Muscle layer of colon (tissue), 2 donors: ENCODE measurements at regions not wholly inside any gene's neighbourhood (a gene's known extent, or its start where the extent isn't known, plus 50 kb on each side); places are given as distances from the start of the nearest gene placed in this dataset.

Source experiments
- H3K27ac ChIP-seq: one replicate; pipeline ENCODE4 v1.7.0; 2013; ENCODE audit warnings: low read depth, mild to moderate bottlenecking, low read length, moderate library complexity
- H3K27me3 ChIP-seq, 2 donors: one replicate each; pipeline ENCODE4 v1.7.0; 2013; ENCODE audit warnings: low read length in 2 of 2, mild to moderate bottlenecking in 2 of 2; ENCODE audit not compliant: insufficient read depth in 2 of 2, control insufficient read depth in 1 of 2
- H3K36me3 ChIP-seq: one replicate; pipeline ENCODE4 v1.7.0; 2013; ENCODE audit warnings: mild to moderate bottlenecking, low read length; ENCODE audit not compliant: insufficient read depth
- H3K4me1 ChIP-seq: one replicate; pipeline ENCODE4 v1.7.0; 2013; ENCODE audit warnings: mild to moderate bottlenecking, low read length; ENCODE audit not compliant: insufficient read depth
- H3K4me3 ChIP-seq, 2 donors: one replicate each; pipeline ENCODE4 v1.7.0; 2013; ENCODE audit warnings: low read length in 2 of 2, low read depth in 1 of 2, mild to moderate bottlenecking in 1 of 2, moderate library complexity in 1 of 2
- H3K9ac ChIP-seq: one replicate; pipeline ENCODE4 v1.7.0; 2013; ENCODE audit warnings: low read length
- H3K9me3 ChIP-seq: one replicate; pipeline ENCODE4 v1.7.0; 2013; ENCODE audit warnings: mild to moderate bottlenecking, low read length
- donor health status: abdominal sarcoma.
- donor health status: Adenocarcinoma of cecum.

DNA sequence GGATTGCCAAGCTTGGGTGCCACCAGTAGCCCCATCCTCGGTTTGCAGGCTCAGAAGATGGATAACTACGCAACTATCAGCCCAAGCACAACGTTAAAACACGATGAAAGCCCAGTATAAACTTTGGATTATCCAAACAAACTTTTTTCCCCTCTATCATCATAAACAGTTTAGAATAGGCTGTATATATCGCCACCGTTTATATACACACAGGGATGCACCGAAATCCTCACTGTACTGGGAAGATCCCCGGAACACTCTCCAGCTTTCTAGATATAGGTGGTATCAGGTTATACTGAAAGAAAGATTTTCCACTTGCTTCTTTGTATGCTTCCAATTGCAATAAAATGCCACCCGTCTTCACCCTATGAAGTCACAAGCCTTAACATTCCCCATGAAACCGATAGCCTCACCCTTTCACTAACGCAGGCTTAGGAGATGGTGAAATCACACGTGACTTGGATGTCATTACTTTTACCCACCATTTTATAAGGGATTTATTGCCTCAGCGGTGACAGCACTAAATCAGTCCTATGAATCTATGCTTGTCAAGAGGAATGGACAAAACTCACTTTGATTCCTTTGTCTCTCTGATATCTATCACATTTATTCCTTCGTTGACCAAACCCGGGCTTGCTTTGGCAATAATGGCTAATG lies 207.6 kb upstream of the FOXN3 start:
- Histone ChIP-seq H3K27ac (no peak overlapping the region), H3K9me3 (no peaks in the 10 kb centered on the region), H3K36me3 (no peaks in the 10 kb centered on the region), H3K4me3 (no peak overlapping the region), H3K27me3 (no peaks in the 10 kb centered on the region), H3K4me1 (peaks cover 19% of the 10 kb centered on the region), H3K9ac (no peak overlapping the region)

DNA sequence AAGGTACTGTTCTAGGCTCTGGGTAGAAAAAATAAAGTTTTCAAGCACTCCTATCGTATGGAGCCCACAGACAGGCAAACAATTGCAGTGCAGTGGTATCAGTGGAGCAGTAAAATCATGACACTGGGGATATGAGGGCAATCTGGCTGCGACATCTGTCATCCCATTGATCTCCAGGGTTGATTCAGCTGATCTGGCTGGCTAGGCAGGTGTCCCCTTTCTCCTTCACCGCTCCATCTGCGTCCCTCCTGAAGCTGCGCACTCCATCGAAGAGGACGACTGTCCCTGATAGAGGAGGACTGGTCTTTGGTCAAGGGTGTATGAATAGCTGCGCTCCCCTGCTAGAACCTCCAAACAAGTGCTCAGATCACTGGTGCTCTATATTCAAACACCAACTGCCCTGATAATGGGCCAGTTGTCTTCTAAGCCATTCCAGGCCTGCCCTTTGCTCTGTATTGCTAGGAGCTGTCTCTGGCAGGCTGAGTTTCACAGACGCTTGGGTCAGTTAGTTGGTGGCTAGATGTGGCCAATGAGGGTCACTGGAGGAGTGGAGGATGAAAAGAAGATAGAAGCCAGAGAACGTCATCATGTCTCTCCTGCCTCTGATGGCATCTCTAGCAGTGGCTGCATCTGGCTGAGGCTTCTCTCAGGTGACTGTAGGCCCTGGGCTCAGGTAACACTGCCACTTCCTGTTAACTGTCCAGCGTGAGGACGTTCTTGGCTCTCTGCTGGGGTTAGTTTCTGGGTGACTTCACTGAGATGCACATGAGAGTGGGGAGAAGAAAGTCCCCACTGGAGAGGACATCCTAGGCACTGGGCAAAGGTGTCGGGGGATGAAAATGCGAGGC lies 205.0 kb upstream of the FOXN3 start:
- Histone ChIP-seq H3K9ac (no peak overlapping the region), H3K4me1 (peaks cover 27% of the 10 kb centered on the region), H3K27me3 (no peaks in the 10 kb centered on the region), H3K9me3 (no peaks in the 10 kb centered on the region), H3K36me3 (no peaks in the 10 kb centered on the region), H3K27ac (no peak overlapping the region), H3K4me3 (no peak overlapping the region)

GRCh38 chr14:89621009-89621421 lies 204.0 kb upstream of the FOXN3 start:
- Histone ChIP-seq H3K36me3 (no peaks in the 10 kb centered on the region), H3K27ac (no peak overlapping the region), H3K9ac (no peak overlapping the region), H3K4me1 (peaks cover 36% of the 10 kb centered on the region), H3K4me3 (no peak overlapping the region), H3K9me3 (no peaks in the 10 kb centered on the region), H3K27me3 (no peaks in the 10 kb centered on the region)

GRCh38 chr14:89620436-89620835 lies 203.4 kb upstream of the FOXN3 start:
- Histone ChIP-seq H3K9ac (no peak overlapping the region), H3K27ac (no peak overlapping the region), H3K9me3 (no peaks in the 10 kb centered on the region), H3K4me1 (peaks cover 34% of the 10 kb centered on the region), H3K4me3 (no peak overlapping the region), H3K27me3 (no peaks in the 10 kb centered on the region), H3K36me3 (no peaks in the 10 kb centered on the region)

GRCh38 chr14:89619596-89619995 lies 202.6 kb upstream of the FOXN3 start:
- Histone ChIP-seq H3K27me3 (no peaks in the 10 kb centered on the region), H3K4me3 (peak overlapping the region; percentile 44 to 61), H3K9ac (no peak overlapping the region), H3K27ac (no peak overlapping the region), H3K36me3 (no peaks in the 10 kb centered on the region), H3K9me3 (no peaks in the 10 kb centered on the region), H3K4me1 (peaks cover 26% of the 10 kb centered on the region)

DNA sequence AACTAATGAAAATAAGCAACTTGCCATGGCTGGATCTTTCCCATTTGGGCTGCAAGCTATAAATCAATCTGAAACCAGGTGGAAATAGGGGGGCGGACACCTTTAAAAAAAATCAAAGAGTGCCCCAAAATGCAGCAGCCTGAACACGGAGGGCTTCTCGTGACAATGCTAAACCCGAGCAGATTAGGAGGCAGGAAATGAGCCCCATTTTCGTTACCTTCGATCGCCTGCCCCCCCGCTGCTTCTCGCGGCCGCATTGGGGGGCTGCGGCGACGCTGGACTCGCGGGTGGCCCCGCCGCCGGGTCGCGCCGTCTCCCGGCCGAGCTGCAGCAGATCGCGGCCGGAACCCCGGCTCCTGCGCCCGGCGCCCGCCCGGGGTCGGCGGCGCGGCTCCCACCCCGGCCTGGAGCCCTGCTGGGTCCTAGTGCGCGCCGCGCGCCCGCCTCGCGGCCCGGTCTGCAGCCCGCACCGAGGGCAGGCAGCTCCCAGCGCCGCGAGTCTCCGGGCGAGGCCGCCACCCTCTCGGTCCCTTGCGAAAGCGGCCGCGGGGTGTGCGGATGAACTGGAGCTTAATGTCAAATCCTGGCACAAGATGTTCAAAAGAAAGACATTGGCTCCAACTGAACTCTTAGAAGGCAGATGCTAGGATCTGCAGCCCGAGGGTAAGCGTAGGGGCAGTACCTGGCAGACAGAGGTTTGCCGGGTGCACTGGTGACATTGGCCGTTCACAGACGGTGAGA lies 201.9 kb upstream of the FOXN3 start:
- H3K4me1 ChIP-seq, result peaks cover 21% of the 10 kb centered on the region

GRCh38 chr14:89618330-89618708 lies 201.3 kb upstream of the FOXN3 start:
- H3K9ac ChIP-seq, result peak overlapping the region; percentile 42
- H3K36me3 ChIP-seq, result no peaks in the 10 kb centered on the region
- peak overlapping the region; percentile 58 to 61 for H3K4me3 ChIP-seq
- H3K27me3 ChIP-seq, result no peaks in the 10 kb centered on the region
- no peaks in the 10 kb centered on the region for H3K9me3 ChIP-seq
- peak overlapping the region; percentile 64 for H3K27ac ChIP-seq
- peaks cover 21% of the 10 kb centered on the region for H3K4me1 ChIP-seq

More for the DNA sequence above, 201.9 kb upstream of the FOXN3 start:
- H3K27me3 ChIP-seq, result no peaks in the 10 kb centered on the region
- peak overlapping the region; percentile 58 to 61 for H3K4me3 ChIP-seq
- peak overlapping the region; percentile 42 for H3K9ac ChIP-seq
- no peaks in the 10 kb centered on the region for H3K36me3 ChIP-seq
- H3K27ac ChIP-seq, result peak overlapping the region; percentile 64
- no peaks in the 10 kb centered on the region for H3K9me3 ChIP-seq

DNA sequence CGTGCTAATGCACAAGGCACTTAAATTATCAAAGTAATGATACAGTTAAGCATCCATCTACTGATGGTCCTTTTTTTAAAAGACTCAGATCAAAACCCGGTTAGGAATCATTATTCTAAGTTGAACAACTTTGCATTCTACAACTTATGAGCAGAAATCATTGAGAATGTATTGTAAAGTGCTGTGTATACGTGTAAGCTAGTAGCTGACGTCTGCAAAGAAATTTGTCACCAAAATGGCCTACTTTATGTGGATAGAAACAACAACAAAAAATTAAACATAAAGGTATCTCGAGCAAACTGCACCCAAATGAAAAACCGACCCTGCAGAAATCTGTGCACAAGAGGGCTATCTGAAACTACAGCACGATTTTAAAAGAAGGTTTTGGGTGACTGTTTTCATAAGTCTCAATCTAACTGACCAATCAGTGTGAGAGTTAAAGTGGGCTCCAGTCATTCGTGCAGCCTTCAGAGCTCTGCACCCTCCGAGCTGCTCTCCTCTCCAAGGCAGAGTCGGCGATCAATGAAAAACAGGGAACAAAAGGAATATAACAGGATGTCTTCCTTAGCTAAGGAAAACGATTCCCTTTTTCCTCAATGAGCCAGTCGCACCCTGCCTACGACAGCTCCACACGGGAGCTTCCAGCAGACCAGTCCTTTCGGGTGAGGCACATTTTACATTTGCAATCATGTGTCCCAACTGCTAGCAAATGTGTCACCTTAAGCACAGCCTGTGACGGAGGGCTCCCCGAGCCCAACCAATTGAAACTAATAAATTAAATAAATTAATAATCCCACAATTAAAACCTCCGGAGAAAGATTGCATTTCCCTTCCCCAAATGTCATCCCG lies 200.7 kb upstream of the FOXN3 start:
- Histone ChIP-seq H3K27ac (peak overlapping the region; percentile 64), H3K9me3 (no peaks in the 10 kb centered on the region), H3K4me1 (peaks cover 21% of the 10 kb centered on the region), H3K4me3 (peak overlapping the region; percentile 58 to 61), H3K36me3 (no peaks in the 10 kb centered on the region), H3K9ac (peak overlapping the region; percentile 42), H3K27me3 (no peaks in the 10 kb centered on the region)

- no peak overlapping the region for H3K27ac ChIP-seq
- no peaks in the 10 kb centered on the region for H3K36me3 ChIP-seq
- H3K4me3 ChIP-seq, result peak overlapping the region in 1 of 2 donors; percentile 61
- H3K9ac ChIP-seq, result no peak overlapping the region
- H3K4me1 ChIP-seq, result peaks cover 21% of the 10 kb centered on the region
- no peaks in the 10 kb centered on the region for H3K27me3 ChIP-seq
- no peaks in the 10 kb centered on the region for H3K9me3 ChIP-seq
Observed at GRCh38 chr14:89616852-89617341, 199.9 kb upstream of the FOXN3 start.

GRCh38 chr14:89616425-89616824 lies 199.4 kb upstream of the FOXN3 start:
- peaks cover 21% of the 10 kb centered on the region for H3K4me1 ChIP-seq
- no peaks in the 10 kb centered on the region for H3K9me3 ChIP-seq
- peak overlapping the region in 1 of 2 donors; percentile 61 for H3K4me3 ChIP-seq
- H3K9ac ChIP-seq, result no peak overlapping the region
- H3K36me3 ChIP-seq, result no peaks in the 10 kb centered on the region
- no peak overlapping the region for H3K27ac ChIP-seq
- no peaks in the 10 kb centered on the region for H3K27me3 ChIP-seq
